ENCODE measurements at regions not wholly inside any gene's neighbourhood (a gene's known extent, or its start where the extent isn't known, plus 50 kb on each side); places are given as distances from the start of the nearest gene placed in this dataset.
A peak's percentile ranks its signal among the peaks of the same experiment; 100 is the strongest.

- TF ChIP-seq CTCF (IDR thresholded peaks at IDR 0.05) = no peak
- peak in 2 of 3 donors; percentile 49 to 59 for TF ChIP-seq POLR2AphosphoS5 (IDR thresholded peaks at IDR 0.05)
- no peak for TF ChIP-seq POLR2A (IDR thresholded peaks at IDR 0.05)
Measured at GRCh38 chr3:193830791-193831191, 237.8 kb downstream of the OPA1 start.
